ENCODE measurements at regions not wholly inside any gene's neighbourhood (a gene's known extent, or its start where the extent isn't known, plus 50 kb on each side); places are given as distances from the start of the nearest gene placed in this dataset.

GRCh38 chr21:38875694-38876492 lies 70.2 kb downstream of the ETS2 start:
- DNase-seq = no peak

Data from NCI-H1930 (cell line).